ENCODE measurements at regions not wholly inside any gene's neighbourhood (a gene's known extent, or its start where the extent isn't known, plus 50 kb on each side); places are given as distances from the start of the nearest gene placed in this dataset.

- TF ChIP-seq CTCF (IDR thresholded peaks at IDR 0.05; ENCODE audit: low read depth, low read length): no peak
- TF ChIP-seq EZH2phosphoT487 (IDR thresholded peaks at IDR 0.05; ENCODE audit: low read depth): no peak
Observed at GRCh38 chr6:165092881-165093595, 216.4 kb downstream of the C6orf118 start.
